HG02763 (cell line): ENCODE measurements at regions not wholly inside any gene's neighbourhood (a gene's known extent, or its start where the extent isn't known, plus 50 kb on each side); places are given as distances from the start of the nearest gene placed in this dataset.

ENCODE experiments used
- ATAC-seq: cut with Tn5 transposase; IDR thresholded peaks from one replicate; pipeline ENCODE4 v1.9.1; 2021; ENCODE audit warnings: mild to moderate bottlenecking, moderate library complexity; ENCODE audit not compliant: unreplicated experiment

GRCh38 chr1:232386294-232386693 lies 243.6 kb downstream of the SIPA1L2 start:
- ATAC-seq = no peak

GRCh38 chr1:232385221-232385620 lies 244.7 kb downstream of the SIPA1L2 start:
- no peak for ATAC-seq

DNA sequence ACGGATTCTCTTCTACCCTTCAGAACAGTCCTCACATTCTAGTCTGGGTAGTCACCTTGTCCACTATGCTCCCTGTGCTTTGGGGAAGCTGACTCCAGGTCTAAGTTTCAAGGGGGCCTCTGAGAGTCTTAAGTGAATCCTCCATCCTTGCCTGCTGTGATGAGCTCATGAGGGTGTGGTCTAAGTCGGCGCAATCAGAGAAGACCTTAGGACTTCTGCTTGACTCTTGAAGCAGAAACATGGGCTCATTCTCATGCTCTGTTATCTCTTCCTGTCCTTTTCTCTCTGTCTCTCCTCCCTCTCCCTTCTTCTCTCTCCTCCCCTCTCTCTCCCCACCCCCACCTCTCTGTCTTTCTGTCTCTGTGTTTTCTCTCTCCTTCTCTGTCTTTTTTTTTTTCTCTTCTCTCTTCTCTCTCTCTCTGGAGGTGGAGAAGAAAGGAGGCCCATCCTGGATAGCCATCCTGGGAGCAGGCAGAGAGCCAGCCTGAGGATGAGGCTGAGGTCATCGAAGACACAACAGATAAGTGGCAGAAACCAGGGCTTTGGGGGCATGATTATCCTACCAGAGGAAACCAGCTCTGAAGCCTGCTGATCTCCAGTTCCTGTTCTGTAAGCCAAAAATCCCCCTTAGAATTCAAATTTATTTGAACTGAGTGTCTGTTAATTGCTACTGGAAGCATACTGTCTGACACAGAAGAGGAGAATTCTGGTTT lies 245.6 kb downstream of the SIPA1L2 start:
- ATAC-seq = no peak

DNA sequence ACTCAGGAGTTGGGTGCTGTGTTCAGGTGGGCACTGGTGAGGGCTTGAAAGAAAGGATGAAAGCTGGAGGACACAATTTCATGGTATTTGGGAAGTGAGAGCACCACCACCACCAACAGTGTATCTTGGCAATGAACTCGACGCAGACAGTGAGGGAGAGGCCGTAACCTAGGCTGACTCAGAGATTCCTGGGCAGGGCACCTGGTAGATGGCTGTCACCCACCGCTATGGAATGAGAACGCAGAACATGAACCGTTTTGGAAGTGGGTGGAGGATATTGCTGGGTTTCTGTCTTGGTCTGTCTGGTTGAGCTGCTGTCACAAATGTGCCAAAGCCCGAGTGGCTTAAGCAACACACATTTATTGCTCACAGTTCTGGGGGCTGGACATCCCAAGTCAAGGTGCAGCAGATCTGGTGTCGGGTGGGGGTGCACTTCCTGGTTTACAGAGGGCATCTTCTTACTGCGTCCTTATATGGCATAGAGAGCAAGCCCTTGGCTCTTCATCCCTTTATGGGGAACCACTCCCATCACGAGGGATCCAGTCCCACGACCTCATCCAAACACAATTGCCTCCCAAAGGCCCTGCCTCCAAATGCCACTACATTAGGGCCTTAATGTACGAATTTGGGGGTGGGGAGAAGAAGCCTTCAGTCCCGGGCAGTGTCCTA lies 246.3 kb downstream of the SIPA1L2 start:
- ATAC-seq = no peak

DNA sequence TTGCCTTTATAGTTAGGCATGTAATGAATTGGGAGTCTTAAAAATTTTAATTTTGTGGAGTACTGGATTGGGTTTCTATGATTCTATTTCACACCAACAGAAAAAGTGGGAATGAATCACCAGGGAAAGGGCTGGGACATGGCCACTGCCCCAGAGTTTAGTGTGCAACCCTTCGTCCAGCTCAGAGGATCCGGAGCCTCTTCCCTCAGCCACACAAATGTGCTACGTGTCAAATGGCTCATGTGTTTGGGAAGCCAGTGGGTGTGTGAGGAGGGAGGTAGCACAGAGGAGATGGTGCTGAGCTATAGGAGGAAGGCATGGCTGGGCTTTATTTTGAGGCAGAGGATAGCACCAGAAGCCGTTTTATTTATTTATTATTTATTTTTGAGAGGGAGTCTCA lies 247.3 kb downstream of the SIPA1L2 start:
- no peak for ATAC-seq

- no peak for ATAC-seq
Measured at GRCh38 chr1:232381394-232382100, 248.4 kb downstream of the SIPA1L2 start.

- ATAC-seq = no peak
Measured at GRCh38 chr1:232380596-232380995, 249.3 kb downstream of the SIPA1L2 start.

GRCh38 chr1:232380131-232380530 lies 249.8 kb downstream of the SIPA1L2 start:
- no peak for ATAC-seq

- ATAC-seq = no peak
Measured at GRCh38 chr1:232379063-232379434, 250.9 kb downstream of the SIPA1L2 start.

DNA sequence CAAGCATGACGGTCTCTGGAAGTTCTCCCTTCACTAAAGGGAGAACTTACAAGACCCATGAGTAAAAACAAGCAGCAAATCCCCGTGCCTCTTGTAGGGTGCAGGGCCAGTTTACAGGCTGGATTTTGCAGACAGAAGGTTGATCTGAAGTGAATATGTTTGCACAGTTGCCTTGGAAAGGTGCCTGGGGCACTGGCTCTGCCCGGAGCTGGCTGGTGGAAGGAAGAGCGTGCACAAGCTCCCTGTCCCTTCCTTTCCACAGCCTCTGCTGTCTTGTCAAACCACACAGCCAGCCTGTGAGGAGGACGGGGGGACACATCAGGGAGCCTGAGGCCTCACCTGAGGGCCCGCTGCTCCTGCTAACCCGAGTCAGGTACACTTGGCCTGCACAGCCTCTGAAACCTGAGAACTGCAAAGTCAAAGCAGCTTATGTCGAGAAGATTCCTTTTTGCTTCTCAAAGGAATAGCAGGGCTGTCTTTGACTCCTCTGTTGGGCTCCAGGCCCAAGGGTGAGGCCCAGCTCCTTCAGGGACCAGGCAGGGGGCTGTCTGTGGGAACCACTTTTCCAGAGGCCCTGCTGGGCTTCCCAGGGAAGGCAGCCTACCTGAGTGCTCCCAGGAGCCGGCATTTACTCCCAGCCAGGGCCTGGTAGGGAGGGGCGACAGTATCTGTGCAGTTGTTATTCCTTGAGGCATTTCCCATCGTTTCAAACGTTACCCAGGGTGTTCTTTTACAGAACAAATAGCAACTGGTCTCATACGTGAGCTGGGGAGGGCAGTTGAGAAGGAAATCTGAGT lies 251.5 kb downstream of the SIPA1L2 start:
- no peak for ATAC-seq

GRCh38 chr1:232377494-232377770 lies 252.5 kb downstream of the SIPA1L2 start:
- no peak for ATAC-seq

GRCh38 chr1:232376632-232377493 lies 253.1 kb downstream of the SIPA1L2 start:
- no peak for ATAC-seq

DNA sequence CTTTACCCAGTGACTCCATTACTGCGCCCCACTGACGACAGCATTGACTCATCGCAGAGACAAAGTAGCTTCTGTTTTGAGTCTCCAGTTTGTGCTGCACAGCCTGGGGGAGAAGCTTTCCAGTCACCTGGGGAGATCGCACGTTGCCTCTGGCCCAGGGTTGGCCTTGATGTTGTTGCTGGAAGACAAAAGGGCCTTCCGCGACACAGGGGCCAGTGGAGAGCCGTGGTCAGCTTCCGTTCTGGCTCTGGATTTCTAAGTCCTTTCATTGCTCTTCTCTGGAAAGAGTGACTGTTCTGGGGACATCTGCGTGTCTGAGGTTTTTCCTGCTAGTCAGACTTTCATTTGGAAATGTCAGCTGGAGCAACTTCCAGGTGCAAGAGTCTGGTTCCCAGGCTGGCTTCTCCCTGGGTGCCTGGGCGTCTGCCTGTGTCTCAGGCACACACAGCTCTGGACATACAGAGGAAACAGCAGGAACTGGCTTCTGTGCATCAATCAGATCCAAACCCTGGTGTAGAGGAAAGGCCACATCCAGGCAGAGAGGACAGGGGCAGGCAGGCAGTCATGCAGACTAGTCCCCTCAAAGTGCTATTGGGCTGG lies 257.0 kb downstream of the SIPA1L2 start:
- no peak for ATAC-seq

GRCh38 chr1:232372431-232372830 lies 257.5 kb downstream of the SIPA1L2 start:
- no peak for ATAC-seq

DNA sequence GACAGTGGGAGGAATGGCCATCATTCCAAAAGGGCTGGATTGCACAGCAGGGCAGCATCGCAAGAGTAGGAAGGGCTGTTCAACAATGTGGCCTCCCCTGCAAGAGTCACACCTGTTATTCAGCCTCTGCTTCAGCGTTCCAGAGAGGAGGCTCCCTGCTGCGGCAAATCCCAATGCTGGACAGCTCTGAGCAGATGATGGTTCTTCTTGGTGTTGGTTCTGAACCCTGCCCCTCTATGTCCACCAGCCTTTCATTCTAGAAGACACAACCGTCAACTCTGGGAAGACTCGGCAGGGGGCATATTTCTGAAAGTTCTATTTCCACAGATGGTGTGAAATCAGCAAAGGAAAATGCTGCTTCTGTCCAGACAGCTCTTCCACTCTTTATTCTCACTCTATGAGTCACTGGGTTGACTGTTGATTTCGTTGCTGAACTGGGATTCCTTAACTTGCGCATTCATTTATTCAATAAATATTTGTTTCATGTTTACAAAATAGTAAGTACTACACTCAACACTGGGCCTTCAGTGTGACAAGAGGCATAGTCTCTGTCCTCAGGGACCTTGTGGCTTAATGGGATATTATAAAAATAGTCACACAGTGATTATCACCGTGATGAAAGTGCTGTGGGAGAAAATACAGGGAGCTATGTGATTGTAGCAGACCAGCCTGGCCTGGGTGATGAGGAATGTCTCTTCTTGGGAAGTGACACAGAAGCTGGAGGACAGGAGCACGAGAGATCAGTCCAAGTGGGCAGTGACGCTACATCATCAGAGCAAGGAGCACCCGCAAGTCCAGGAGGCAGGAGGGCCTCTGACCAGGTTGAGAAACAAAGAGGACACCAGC lies 260.3 kb downstream of the SIPA1L2 start:
- ATAC-seq = no peak

- ATAC-seq = no peak
Measured at GRCh38 chr1:232368821-232369321, 261.1 kb downstream of the SIPA1L2 start.

DNA sequence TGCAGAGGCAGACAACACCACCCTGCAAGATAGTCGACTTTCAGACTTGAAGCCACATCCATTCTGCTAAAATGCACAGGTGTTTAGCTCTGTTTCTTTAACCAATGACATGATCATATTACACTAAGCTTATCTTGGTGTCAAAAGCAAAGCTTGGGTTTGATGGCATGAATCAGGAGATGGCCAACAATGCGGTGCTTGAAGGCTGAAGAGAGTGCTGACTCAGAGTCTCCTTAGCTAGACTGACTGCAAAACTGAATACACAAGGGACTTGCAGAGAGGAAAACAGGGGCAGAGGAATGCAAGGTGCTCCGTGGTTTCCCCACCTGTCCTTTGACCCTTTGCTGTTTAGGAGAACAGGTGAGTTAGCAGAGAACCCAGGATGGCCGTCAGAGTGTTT lies 262.6 kb downstream of the SIPA1L2 start:
- ATAC-seq = no peak

GRCh38 chr1:232364654-232365382 lies 265.1 kb downstream of the SIPA1L2 start:
- ATAC-seq = no peak
